ENCODE measurements at regions not wholly inside any gene's neighbourhood (a gene's known extent, or its start where the extent isn't known, plus 50 kb on each side); places are given as distances from the start of the nearest gene placed in this dataset.

GRCh38 chr1:116230712-116231111 is 119.5 kb downstream of the MAB21L3 start:
- no CpG with 5 or more reads among the region's 1 CpG for WGBS (ENCODE audit: insufficient coverage, low lambda C conversion rate)
- Histone ChIP-seq H3K4me1 (ENCODE audit: control insufficient read depth, insufficient read depth, low read length) (no peaks in the 10 kb centered on the region), H3K27ac (ENCODE audit: low read length) (no peak overlapping the region), H3K36me3 (ENCODE audit: control insufficient read depth, insufficient read depth, low read length) (no peaks in the 10 kb centered on the region), H3K27me3 (ENCODE audit: control insufficient read depth, insufficient read depth, low read length) (no peaks in the 10 kb centered on the region), H3K4me3 (ENCODE audit: low read length) (no peak overlapping the region), H3K9me3 (ENCODE audit: control insufficient read depth, low read depth, low read length) (no peaks in the 10 kb centered on the region)
- DNase-seq: peak; percentile 23 to 48

- WGBS (ENCODE audit: insufficient coverage, low lambda C conversion rate): 100% methylated on average over 1 of the region's 2 CpGs
Measured at GRCh38 chr1:116231752-116232151, 120.6 kb downstream of the MAB21L3 start.

GRCh38 chr1:116232989-116233514 is 121.9 kb downstream of the MAB21L3 start:
- no peak overlapping the region for H3K27ac ChIP-seq (ENCODE audit: low read length)
- H3K27me3 ChIP-seq (ENCODE audit: control insufficient read depth, insufficient read depth, low read length): no peaks in the 10 kb centered on the region
- no peaks in the 10 kb centered on the region for H3K36me3 ChIP-seq (ENCODE audit: control insufficient read depth, insufficient read depth, low read length)
- no CpG with 5 or more reads among the region's 2 CpGs for WGBS (ENCODE audit: insufficient coverage, low lambda C conversion rate)
- H3K4me3 ChIP-seq (ENCODE audit: low read length): no peak overlapping the region
- DNase-seq: peak; percentile 44 to 66
- H3K9me3 ChIP-seq (ENCODE audit: control insufficient read depth, low read depth, low read length): no peaks in the 10 kb centered on the region
- no peaks in the 10 kb centered on the region for H3K4me1 ChIP-seq (ENCODE audit: control insufficient read depth, insufficient read depth, low read length)

More at GRCh38 chr1:116231752-116232151, 120.6 kb downstream of the MAB21L3 start:
- no peaks in the 10 kb centered on the region for H3K9me3 ChIP-seq (ENCODE audit: control insufficient read depth, low read depth, low read length)
- no peak overlapping the region for H3K27ac ChIP-seq (ENCODE audit: low read length)
- no peaks in the 10 kb centered on the region for H3K27me3 ChIP-seq (ENCODE audit: control insufficient read depth, insufficient read depth, low read length)
- no peak overlapping the region for H3K4me3 ChIP-seq (ENCODE audit: low read length)
- H3K4me1 ChIP-seq (ENCODE audit: control insufficient read depth, insufficient read depth, low read length): no peaks in the 10 kb centered on the region
- H3K36me3 ChIP-seq (ENCODE audit: control insufficient read depth, insufficient read depth, low read length): no peaks in the 10 kb centered on the region
- no peak for DNase-seq

- 100% methylated on average over 1 of the region's 5 CpGs for WGBS (ENCODE audit: insufficient coverage, low lambda C conversion rate)
- H3K36me3 ChIP-seq (ENCODE audit: control insufficient read depth, insufficient read depth, low read length): no peaks in the 10 kb centered on the region
- H3K9me3 ChIP-seq (ENCODE audit: control insufficient read depth, low read depth, low read length): no peaks in the 10 kb centered on the region
Measured at GRCh38 chr1:116234429-116234828, 123.2 kb downstream of the MAB21L3 start.

GRCh38 chr1:116239916-116240315 is 128.7 kb downstream of the MAB21L3 start:
- Histone ChIP-seq H3K4me3 (ENCODE audit: low read length) (no peak overlapping the region), H3K4me1 (ENCODE audit: control insufficient read depth, insufficient read depth, low read length) (no peaks in the 10 kb centered on the region), H3K27ac (ENCODE audit: low read length) (no peak overlapping the region), H3K27me3 (ENCODE audit: control insufficient read depth, insufficient read depth, low read length) (no peaks in the 10 kb centered on the region), H3K9me3 (ENCODE audit: control insufficient read depth, low read depth, low read length) (no peaks in the 10 kb centered on the region), H3K36me3 (ENCODE audit: control insufficient read depth, insufficient read depth, low read length) (no peaks in the 10 kb centered on the region)
- no peak for DNase-seq
- WGBS (ENCODE audit: insufficient coverage, low lambda C conversion rate): no CpG with 5 or more reads among the region's 1 CpG

More at GRCh38 chr1:116234429-116234828, 123.2 kb downstream of the MAB21L3 start:
- Histone ChIP-seq H3K4me1 (ENCODE audit: control insufficient read depth, insufficient read depth, low read length) (no peaks in the 10 kb centered on the region), H3K27me3 (ENCODE audit: control insufficient read depth, insufficient read depth, low read length) (no peaks in the 10 kb centered on the region), H3K27ac (ENCODE audit: low read length) (no peak overlapping the region), H3K4me3 (ENCODE audit: low read length) (no peak overlapping the region)
- DNase-seq: no peak

- H3K4me3 ChIP-seq (ENCODE audit: low read length): no peak overlapping the region
- H3K4me1 ChIP-seq (ENCODE audit: control insufficient read depth, insufficient read depth, low read length): no peaks in the 10 kb centered on the region
- H3K36me3 ChIP-seq (ENCODE audit: control insufficient read depth, insufficient read depth, low read length): no peaks in the 10 kb centered on the region
- H3K27me3 ChIP-seq (ENCODE audit: control insufficient read depth, insufficient read depth, low read length): no peaks in the 10 kb centered on the region
- DNase-seq: no peak
- WGBS (ENCODE audit: insufficient coverage, low lambda C conversion rate): no CpG with 5 or more reads among the region's 7 CpGs
- H3K9me3 ChIP-seq (ENCODE audit: control insufficient read depth, low read depth, low read length): no peaks in the 10 kb centered on the region
- no peak overlapping the region for H3K27ac ChIP-seq (ENCODE audit: low read length)
Measured at GRCh38 chr1:116242741-116243140, 130.3 kb upstream of the ATP1A1 start.

- no peaks in the 10 kb centered on the region for H3K4me1 ChIP-seq (ENCODE audit: control insufficient read depth, insufficient read depth, low read length)
- no peaks in the 10 kb centered on the region for H3K36me3 ChIP-seq (ENCODE audit: control insufficient read depth, insufficient read depth, low read length)
- no peak for DNase-seq
- no CpG with 5 or more reads among the region's 7 CpGs for WGBS (ENCODE audit: insufficient coverage, low lambda C conversion rate)
- H3K27me3 ChIP-seq (ENCODE audit: control insufficient read depth, insufficient read depth, low read length): no peaks in the 10 kb centered on the region
- H3K4me3 ChIP-seq (ENCODE audit: low read length): no peak overlapping the region
- no peak overlapping the region for H3K27ac ChIP-seq (ENCODE audit: low read length)
- no peaks in the 10 kb centered on the region for H3K9me3 ChIP-seq (ENCODE audit: control insufficient read depth, low read depth, low read length)
Measured at GRCh38 chr1:116243333-116244054, 129.6 kb upstream of the ATP1A1 start.

GRCh38 chr1:116246174-116246573 is 126.9 kb upstream of the ATP1A1 start:
- DNase-seq: no peak
- H3K4me3 ChIP-seq (ENCODE audit: low read length): no peak overlapping the region
- no CpG with 5 or more reads among the region's 3 CpGs for WGBS (ENCODE audit: insufficient coverage, low lambda C conversion rate)

GRCh38 chr1:116252271-116252670 is 120.8 kb upstream of the ATP1A1 start:
- 20% methylated on average over 1 of the region's 1 CpG for WGBS (ENCODE audit: insufficient coverage, low lambda C conversion rate)

More at GRCh38 chr1:116246174-116246573, 126.9 kb upstream of the ATP1A1 start:
- Histone ChIP-seq H3K27ac (ENCODE audit: low read length) (no peak overlapping the region), H3K36me3 (ENCODE audit: control insufficient read depth, insufficient read depth, low read length) (no peaks in the 10 kb centered on the region), H3K4me1 (ENCODE audit: control insufficient read depth, insufficient read depth, low read length) (no peaks in the 10 kb centered on the region), H3K27me3 (ENCODE audit: control insufficient read depth, insufficient read depth, low read length) (no peaks in the 10 kb centered on the region), H3K9me3 (ENCODE audit: control insufficient read depth, low read depth, low read length) (no peaks in the 10 kb centered on the region)

GRCh38 chr1:116252785-116253184 is 120.3 kb upstream of the ATP1A1 start:
- H3K27me3 ChIP-seq (ENCODE audit: control insufficient read depth, insufficient read depth, low read length): no peaks in the 10 kb centered on the region
- no peak overlapping the region for H3K4me3 ChIP-seq (ENCODE audit: low read length)
- no peak overlapping the region for H3K27ac ChIP-seq (ENCODE audit: low read length)
- no peaks in the 10 kb centered on the region for H3K36me3 ChIP-seq (ENCODE audit: control insufficient read depth, insufficient read depth, low read length)
- DNase-seq: no peak
- H3K4me1 ChIP-seq (ENCODE audit: control insufficient read depth, insufficient read depth, low read length): peaks cover 48% of the 10 kb centered on the region
- H3K9me3 ChIP-seq (ENCODE audit: control insufficient read depth, low read depth, low read length): no peaks in the 10 kb centered on the region

More at GRCh38 chr1:116252271-116252670, 120.8 kb upstream of the ATP1A1 start:
- peaks cover 46% of the 10 kb centered on the region for H3K4me1 ChIP-seq (ENCODE audit: control insufficient read depth, insufficient read depth, low read length)
- peak; percentile 33 to 80 for DNase-seq
- no peaks in the 10 kb centered on the region for H3K36me3 ChIP-seq (ENCODE audit: control insufficient read depth, insufficient read depth, low read length)
- H3K4me3 ChIP-seq (ENCODE audit: low read length): no peak overlapping the region
- H3K27me3 ChIP-seq (ENCODE audit: control insufficient read depth, insufficient read depth, low read length): no peaks in the 10 kb centered on the region
- H3K27ac ChIP-seq (ENCODE audit: low read length): no peak overlapping the region
- no peaks in the 10 kb centered on the region for H3K9me3 ChIP-seq (ENCODE audit: control insufficient read depth, low read depth, low read length)

Measured in large intestine (tissue), 3 donors.